Thyroid gland (tissue), 4 donors: ENCODE measurements at regions not wholly inside any gene's neighbourhood (a gene's known extent, or its start where the extent isn't known, plus 50 kb on each side); places are given as distances from the start of the nearest gene placed in this dataset.
"Not testable (repeated sequence)": the region's sequence is repeated elsewhere in the genome, so short reads cannot be mapped to it uniquely, and the experiment has no call there.

Experiments used
- DNase-seq, 2 donors: peaks; one replicate each; pipeline ENCODE4 v3.0.0-alpha.2; 2019
- H3K27ac ChIP-seq, 3 donors: fragments of 200-600 bp; sonication (generic); 1 replicate in 2 of 3; 2 replicates in 1 of 3; pipeline ENCODE4 v1.5.1; 2016 to 2019; ENCODE audit warnings: mild to moderate bottlenecking in 1 of 3, moderate library complexity in 1 of 3
- H3K27me3 ChIP-seq: fragments of 200-600 bp; sonication (generic); one replicate; pipeline ENCODE4 v1.5.1; 2019
- H3K36me3 ChIP-seq, 2 donors: fragments of 200-600 bp; sonication (generic); one replicate each; pipeline ENCODE4 v1.5.1; 2016 to 2019
- H3K4me1 ChIP-seq, 2 donors: fragments of 200-600 bp; sonication (generic); one replicate each; pipeline ENCODE4 v1.5.1; 2017 to 2019
- H3K4me3 ChIP-seq, 3 donors: fragments of 200-600 bp; sonication (generic); replicated peaks in 1 of 3; 1 replicate in 2 of 3; 2 replicates in 1 of 3; pipeline ENCODE4 v1.5.1; 2016; ENCODE audit warnings: mild to moderate bottlenecking in 1 of 3
- H3K9me3 ChIP-seq: fragments of 200-600 bp; sonication (generic); one replicate; pipeline ENCODE4 v1.5.1; 2017
- POLR2A ChIP-seq, 2 donors: fragments of 450-650 bp; IDR thresholded peaks; one replicate each; pipeline ENCODE4 v1.6.1; 2017; ENCODE audit warnings: antibody characterized with exemption in 2 of 2, mild to moderate bottlenecking in 2 of 2, moderate library complexity in 1 of 2
- WGBS, 2 donors: methylation state at CpG; one replicate each; pipeline ENCODE4 v1.1.5; 2017; 5-methylcytosine and 5-hydroxymethylcytosine counted together
- intact Hi-C: fragments of 100-400 bp; cut with DNase I; formaldehyde crosslinking; loops from one replicate; pipeline ENCODE4 v1.15.1; 2023
- TF ChIP-seq, protein P1 (sequence below), 6 experiments: fragments of 200-600 bp in 3 of 6; fragments of 450-650 bp in 3 of 6; sonication (generic) in 3 of 6; IDR thresholded peaks; one replicate each; pipeline ENCODE4 v1.5.1; 2016 to 2019; ENCODE audit warnings: antibody characterized with exemption in 6 of 6, mild to moderate bottlenecking in 2 of 6, inconsistent platforms in 1 of 6, moderate library complexity in 1 of 6

DNA sequence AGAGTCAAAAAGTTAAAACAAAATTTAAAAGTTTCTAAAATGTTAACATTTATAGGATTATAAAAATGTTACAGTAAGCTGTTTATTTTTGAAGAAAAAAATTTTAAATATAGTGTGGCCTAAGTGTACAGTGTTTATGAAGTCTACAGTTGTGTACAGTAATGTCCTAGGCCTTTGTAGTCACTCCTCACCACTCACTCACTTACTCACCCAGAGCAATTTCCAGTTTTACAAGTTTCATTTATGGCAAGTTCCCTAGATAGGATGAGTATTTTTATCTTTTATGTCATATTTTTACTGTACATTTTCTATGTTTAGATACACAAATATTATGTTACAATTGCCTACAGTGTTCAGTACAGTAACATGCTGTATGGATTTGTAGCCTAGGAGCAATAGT lies 419.9 kb downstream of the ARL4A start:
- no peaks in the 10 kb centered on the region for H3K27me3 ChIP-seq
- TF ChIP-seq, protein P1, sequence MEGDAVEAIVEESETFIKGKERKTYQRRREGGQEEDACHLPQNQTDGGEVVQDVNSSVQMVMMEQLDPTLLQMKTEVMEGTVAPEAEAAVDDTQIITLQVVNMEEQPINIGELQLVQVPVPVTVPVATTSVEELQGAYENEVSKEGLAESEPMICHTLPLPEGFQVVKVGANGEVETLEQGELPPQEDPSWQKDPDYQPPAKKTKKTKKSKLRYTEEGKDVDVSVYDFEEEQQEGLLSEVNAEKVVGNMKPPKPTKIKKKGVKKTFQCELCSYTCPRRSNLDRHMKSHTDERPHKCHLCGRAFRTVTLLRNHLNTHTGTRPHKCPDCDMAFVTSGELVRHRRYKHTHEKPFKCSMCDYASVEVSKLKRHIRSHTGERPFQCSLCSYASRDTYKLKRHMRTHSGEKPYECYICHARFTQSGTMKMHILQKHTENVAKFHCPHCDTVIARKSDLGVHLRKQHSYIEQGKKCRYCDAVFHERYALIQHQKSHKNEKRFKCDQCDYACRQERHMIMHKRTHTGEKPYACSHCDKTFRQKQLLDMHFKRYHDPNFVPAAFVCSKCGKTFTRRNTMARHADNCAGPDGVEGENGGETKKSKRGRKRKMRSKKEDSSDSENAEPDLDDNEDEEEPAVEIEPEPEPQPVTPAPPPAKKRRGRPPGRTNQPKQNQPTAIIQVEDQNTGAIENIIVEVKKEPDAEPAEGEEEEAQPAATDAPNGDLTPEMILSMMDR (IDR thresholded peaks at IDR 0.05): no peak
- TF ChIP-seq POLR2A (IDR thresholded peaks at IDR 0.05): no peak
- H3K4me1 ChIP-seq: no peaks in the 10 kb centered on the region
- H3K4me3 ChIP-seq: no peak overlapping the region
- intact Hi-C loops: no loop called here
- no peaks in the 10 kb centered on the region for H3K36me3 ChIP-seq
- no peak overlapping the region for H3K27ac ChIP-seq
- H3K9me3 ChIP-seq: no peaks in the 10 kb centered on the region
- DNase-seq: no peak

GRCh38 chr7:13108061-13108460 lies 420.6 kb downstream of the ARL4A start:
- TF ChIP-seq, protein P1 (IDR thresholded peaks at IDR 0.05): no peak

GRCh38 chr7:13109201-13109600 lies 421.8 kb downstream of the ARL4A start:
- no peaks in the 10 kb centered on the region for H3K27me3 ChIP-seq
- TF ChIP-seq, protein P1 (IDR thresholded peaks at IDR 0.05): no peak
- TF ChIP-seq POLR2A (IDR thresholded peaks at IDR 0.05): no peak
- H3K9me3 ChIP-seq: no peaks in the 10 kb centered on the region
- H3K36me3 ChIP-seq: no peaks in the 10 kb centered on the region
- no peak overlapping the region for H3K27ac ChIP-seq
- no peak for DNase-seq
- no peak overlapping the region for H3K4me3 ChIP-seq
- 84 to 95% methylated on average over 4 of the region's 6 CpGs for WGBS, 2 donors
- H3K4me1 ChIP-seq: no peaks in the 10 kb centered on the region
- intact Hi-C loops: no loop called here

More at GRCh38 chr7:13108061-13108460, 420.6 kb downstream of the ARL4A start:
- intact Hi-C loops: no loop called here
- H3K4me3 ChIP-seq: no peak overlapping the region
- no peak overlapping the region for H3K27ac ChIP-seq
- no peak for DNase-seq
- no peaks in the 10 kb centered on the region for H3K27me3 ChIP-seq
- H3K4me1 ChIP-seq: no peaks in the 10 kb centered on the region
- H3K36me3 ChIP-seq: no peaks in the 10 kb centered on the region
- no peaks in the 10 kb centered on the region for H3K9me3 ChIP-seq

DNA sequence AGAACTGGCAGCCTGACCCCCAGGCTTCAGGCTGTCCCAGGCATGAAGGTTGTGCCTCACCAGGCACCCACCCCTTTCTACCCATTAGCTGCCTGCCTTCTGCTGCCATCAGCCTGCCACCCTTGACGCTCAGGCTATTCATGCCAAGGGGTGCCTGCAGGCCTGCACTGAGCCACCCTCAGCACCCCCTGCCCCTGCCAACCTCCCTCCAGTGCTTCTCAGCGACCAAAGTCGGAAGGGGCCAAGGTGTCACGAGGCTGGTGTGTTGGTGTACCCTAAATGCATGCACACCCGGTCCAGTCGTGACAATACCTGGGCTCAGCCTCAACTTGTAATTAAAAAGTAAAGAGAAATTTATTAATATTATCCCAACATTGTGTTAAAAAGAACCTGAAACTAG lies 422.7 kb downstream of the ARL4A start:
- Histone ChIP-seq H3K27ac (no peak overlapping the region), H3K36me3 (no peaks in the 10 kb centered on the region), H3K27me3 (no peaks in the 10 kb centered on the region), H3K4me3 (no peak overlapping the region), H3K4me1 (no peaks in the 10 kb centered on the region), H3K9me3 (no peaks in the 10 kb centered on the region)
- intact Hi-C loops: no loop called here
- no peak for DNase-seq
- TF ChIP-seq, protein P1 (IDR thresholded peaks at IDR 0.05): no peak
- TF ChIP-seq POLR2A (IDR thresholded peaks at IDR 0.05): no peak
- WGBS, 2 donors: 80 to 98% methylated on average over 6 of the region's 6 CpGs

GRCh38 chr7:13111230-13111629 lies 423.8 kb downstream of the ARL4A start:
- intact Hi-C loops: no loop called here
- 62 to 79% methylated on average over 3 of the region's 3 CpGs for WGBS, 2 donors
- H3K27ac ChIP-seq: no peak overlapping the region
- no peaks in the 10 kb centered on the region for H3K9me3 ChIP-seq
- no peak for DNase-seq
- no peaks in the 10 kb centered on the region for H3K4me1 ChIP-seq
- H3K4me3 ChIP-seq: no peak overlapping the region
- H3K36me3 ChIP-seq: no peaks in the 10 kb centered on the region
- H3K27me3 ChIP-seq: no peaks in the 10 kb centered on the region
- no peak for TF ChIP-seq POLR2A (IDR thresholded peaks at IDR 0.05)
- TF ChIP-seq, protein P1 (IDR thresholded peaks at IDR 0.05): no peak

GRCh38 chr7:13114240-13114639 lies 426.8 kb downstream of the ARL4A start:
- intact Hi-C loops, H3K4me1 ChIP-seq, DNase-seq, H3K27ac ChIP-seq, H3K36me3 ChIP-seq, H3K9me3 ChIP-seq, H3K4me3 ChIP-seq, H3K27me3 ChIP-seq: not testable (repeated sequence)
- 96% methylated on average over 7 of the region's 7 CpGs for WGBS, 2 donors
